Stomach (tissue), 4 donors: ENCODE measurements at regions not wholly inside any gene's neighbourhood (a gene's known extent, or its start where the extent isn't known, plus 50 kb on each side); places are given as distances from the start of the nearest gene placed in this dataset.

Source experiments
- EP300 ChIP-seq: sonication (generic); formaldehyde crosslinking; IDR thresholded peaks from one replicate; pipeline ENCODE4 v1.6.1; 2017; ENCODE audit warnings: antibody characterized with exemption
- POLR2A ChIP-seq, 4 donors: fragments of 450-650 bp; IDR thresholded peaks; one replicate each; pipeline ENCODE4 v1.6.1; 2016; ENCODE audit warnings: antibody characterized with exemption in 4 of 4, control low read depth in 2 of 4, mild to moderate bottlenecking in 1 of 4, moderate library complexity in 1 of 4
- TF ChIP-seq, protein P1 (sequence below), 7 experiments: fragments of 450-650 bp in 4 of 7; fragments of 200-600 bp in 3 of 7; sonication (generic) in 3 of 7; IDR thresholded peaks; one replicate each; pipeline ENCODE4 v1.5.1; 2016 to 2019; ENCODE audit warnings: antibody characterized with exemption in 7 of 7, control low read depth in 2 of 7, mild to moderate bottlenecking in 1 of 7

GRCh38 chr3:182516597-182517336 lies 276.5 kb upstream of the ATP11B start:
- TF ChIP-seq, protein P1, sequence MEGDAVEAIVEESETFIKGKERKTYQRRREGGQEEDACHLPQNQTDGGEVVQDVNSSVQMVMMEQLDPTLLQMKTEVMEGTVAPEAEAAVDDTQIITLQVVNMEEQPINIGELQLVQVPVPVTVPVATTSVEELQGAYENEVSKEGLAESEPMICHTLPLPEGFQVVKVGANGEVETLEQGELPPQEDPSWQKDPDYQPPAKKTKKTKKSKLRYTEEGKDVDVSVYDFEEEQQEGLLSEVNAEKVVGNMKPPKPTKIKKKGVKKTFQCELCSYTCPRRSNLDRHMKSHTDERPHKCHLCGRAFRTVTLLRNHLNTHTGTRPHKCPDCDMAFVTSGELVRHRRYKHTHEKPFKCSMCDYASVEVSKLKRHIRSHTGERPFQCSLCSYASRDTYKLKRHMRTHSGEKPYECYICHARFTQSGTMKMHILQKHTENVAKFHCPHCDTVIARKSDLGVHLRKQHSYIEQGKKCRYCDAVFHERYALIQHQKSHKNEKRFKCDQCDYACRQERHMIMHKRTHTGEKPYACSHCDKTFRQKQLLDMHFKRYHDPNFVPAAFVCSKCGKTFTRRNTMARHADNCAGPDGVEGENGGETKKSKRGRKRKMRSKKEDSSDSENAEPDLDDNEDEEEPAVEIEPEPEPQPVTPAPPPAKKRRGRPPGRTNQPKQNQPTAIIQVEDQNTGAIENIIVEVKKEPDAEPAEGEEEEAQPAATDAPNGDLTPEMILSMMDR (IDR thresholded peaks at IDR 0.05): no peak
- no peak for TF ChIP-seq POLR2A (IDR thresholded peaks at IDR 0.05)
- TF ChIP-seq EP300: no peak
